CD1c-positive myeloid dendritic cell (primary cell): ENCODE measurements at regions not wholly inside any gene's neighbourhood (a gene's known extent, or its start where the extent isn't known, plus 50 kb on each side); places are given as distances from the start of the nearest gene placed in this dataset.

Source experiments
- DNase-seq: peaks from one replicate; pipeline ENCODE4 v3.0.0-alpha.2; 2016; ENCODE audit errors: extremely low spot score

- no peak for DNase-seq
Measured at GRCh38 chr2:180222644-180223043, 215.5 kb upstream of the CWC22 start.

GRCh38 chr2:180219491-180219890, 212.4 kb upstream of the CWC22 start:
- no peak for DNase-seq

GRCh38 chr2:180208841-180209240, 201.7 kb upstream of the CWC22 start:
- DNase-seq: no peak

GRCh38 chr2:180205621-180206235, 198.6 kb upstream of the CWC22 start:
- no peak for DNase-seq

GRCh38 chr2:180203972-180204371, 196.9 kb upstream of the CWC22 start:
- DNase-seq: no peak

- DNase-seq: no peak
Measured at GRCh38 chr2:180202467-180202951, 195.4 kb upstream of the CWC22 start.

- DNase-seq: no peak
Measured at GRCh38 chr2:180196419-180196977, 189.4 kb upstream of the CWC22 start.

- DNase-seq: no peak
Measured at GRCh38 chr2:180195847-180196246, 188.8 kb upstream of the CWC22 start.

GRCh38 chr2:180191432-180192124, 184.5 kb upstream of the CWC22 start:
- no peak for DNase-seq

GRCh38 chr2:180190851-180191250, 183.8 kb upstream of the CWC22 start:
- DNase-seq: no peak

GRCh38 chr2:180187611-180188010, 180.5 kb upstream of the CWC22 start:
- no peak for DNase-seq

GRCh38 chr2:180184506-180184905, 177.4 kb upstream of the CWC22 start:
- DNase-seq: no peak

- no peak for DNase-seq
Measured at GRCh38 chr2:180180511-180180910, 173.4 kb upstream of the CWC22 start.

GRCh38 chr2:180177534-180177933, 170.4 kb upstream of the CWC22 start:
- no peak for DNase-seq

- no peak for DNase-seq
Measured at GRCh38 chr2:180175736-180176135, 168.6 kb upstream of the CWC22 start.

GRCh38 chr2:180174580-180174979, 167.5 kb upstream of the CWC22 start:
- DNase-seq: no peak

GRCh38 chr2:180169474-180169873, 162.4 kb upstream of the CWC22 start:
- DNase-seq: no peak

GRCh38 chr2:180161415-180161814, 154.3 kb upstream of the CWC22 start:
- no peak for DNase-seq

- no peak for DNase-seq
Measured at GRCh38 chr2:180159921-180160320, 152.8 kb upstream of the CWC22 start.

GRCh38 chr2:180158961-180159360, 151.9 kb upstream of the CWC22 start:
- no peak for DNase-seq

- no peak for DNase-seq
Measured at GRCh38 chr2:180156651-180157050, 149.6 kb upstream of the CWC22 start.

GRCh38 chr2:180150606-180151005, 143.5 kb upstream of the CWC22 start:
- DNase-seq: no peak

- DNase-seq: no peak
Measured at GRCh38 chr2:180146541-180146940, 139.4 kb upstream of the CWC22 start.
